ENCODE measurements at regions not wholly inside any gene's neighbourhood (a gene's known extent, or its start where the extent isn't known, plus 50 kb on each side); places are given as distances from the start of the nearest gene placed in this dataset.
"Not testable (repeated sequence)": the region's sequence is repeated elsewhere in the genome, so short reads cannot be mapped to it uniquely, and the experiment has no call there.

DNA sequence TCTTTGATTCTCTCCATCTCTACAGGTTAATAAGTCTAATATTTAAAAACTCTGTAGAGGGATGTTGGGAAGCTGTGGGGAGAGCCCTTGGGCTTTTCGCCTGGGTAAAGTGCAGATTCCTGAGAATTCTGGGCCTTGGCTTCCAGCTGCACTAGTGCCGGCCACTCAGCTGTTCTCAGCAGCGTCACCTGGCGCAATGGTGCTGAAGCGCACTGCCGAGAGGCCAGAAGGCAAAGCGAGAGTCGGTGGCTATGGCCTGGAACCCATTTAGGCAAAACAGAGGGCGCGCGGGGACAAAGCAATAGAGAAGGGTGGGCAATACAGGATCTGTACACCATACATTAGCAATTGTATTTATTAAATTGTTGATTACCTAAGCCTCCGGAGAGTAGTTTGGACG, 168.7 kb downstream of the FAM72C start:
- DNase-seq (ENCODE audit: low read depth, low spot score); in situ Hi-C loops (cut with HindIII; ENCODE audit: low pct_unique_long_range_greater_than_20kb, low sequenced_read_pairs): not testable (repeated sequence)

DNA sequence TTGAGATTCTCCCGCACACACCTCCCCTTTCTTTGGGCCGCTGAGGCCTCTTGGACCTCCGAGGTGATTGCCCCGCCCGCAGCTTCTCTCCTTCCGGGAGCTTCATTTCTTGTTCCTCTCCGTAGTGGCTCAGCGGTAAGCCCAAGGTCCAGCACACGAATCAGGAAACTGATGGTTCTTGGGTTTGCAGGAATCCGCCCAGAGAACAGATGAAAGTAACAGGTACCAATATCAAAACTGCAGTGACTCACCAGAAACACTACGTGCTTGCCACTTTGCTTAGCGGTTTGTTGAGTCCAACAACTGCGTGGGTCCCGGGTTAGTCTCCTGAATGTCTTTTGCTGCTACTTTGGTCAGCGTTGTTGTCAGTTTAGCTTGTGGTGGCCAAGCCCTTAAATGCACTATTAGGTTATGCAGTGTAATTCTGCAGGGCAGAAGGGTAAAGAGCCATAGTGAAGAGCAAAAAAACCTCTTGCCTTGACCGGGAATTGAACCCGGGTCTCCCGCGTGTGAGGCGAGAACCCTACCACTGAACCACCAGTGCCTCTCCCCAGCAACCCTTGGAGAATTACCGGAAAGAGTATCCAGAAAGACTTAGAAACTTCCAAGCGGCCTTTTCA, 172.1 kb downstream of the FAM72C start:
- in situ Hi-C loops (cut with HindIII; ENCODE audit: low pct_unique_long_range_greater_than_20kb, low sequenced_read_pairs); DNase-seq (ENCODE audit: low read depth, low spot score): not testable (repeated sequence)

DNA sequence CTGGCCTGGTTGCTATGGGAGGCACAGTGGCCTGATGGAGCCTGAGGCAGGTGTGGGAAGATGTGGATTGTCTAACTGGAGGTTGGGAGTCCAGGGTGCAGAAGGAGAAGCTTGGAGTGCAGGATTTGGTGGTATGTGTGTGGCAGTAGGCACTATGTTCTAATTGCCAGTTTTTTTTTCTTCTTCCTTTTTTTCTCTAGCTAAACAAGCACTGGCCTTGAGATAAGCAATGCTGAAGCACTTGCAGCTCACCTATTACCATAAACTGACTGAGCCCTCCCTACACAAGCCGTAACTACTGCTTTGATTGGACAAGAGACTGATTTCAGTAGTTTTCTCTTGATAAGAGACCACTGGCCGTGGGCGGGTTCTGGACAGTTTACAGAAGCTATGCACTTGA, 175.4 kb downstream of the FAM72C start:
- in situ Hi-C loops (cut with HindIII; ENCODE audit: low pct_unique_long_range_greater_than_20kb, low sequenced_read_pairs); DNase-seq (ENCODE audit: low read depth, low spot score): not testable (repeated sequence)

DNA sequence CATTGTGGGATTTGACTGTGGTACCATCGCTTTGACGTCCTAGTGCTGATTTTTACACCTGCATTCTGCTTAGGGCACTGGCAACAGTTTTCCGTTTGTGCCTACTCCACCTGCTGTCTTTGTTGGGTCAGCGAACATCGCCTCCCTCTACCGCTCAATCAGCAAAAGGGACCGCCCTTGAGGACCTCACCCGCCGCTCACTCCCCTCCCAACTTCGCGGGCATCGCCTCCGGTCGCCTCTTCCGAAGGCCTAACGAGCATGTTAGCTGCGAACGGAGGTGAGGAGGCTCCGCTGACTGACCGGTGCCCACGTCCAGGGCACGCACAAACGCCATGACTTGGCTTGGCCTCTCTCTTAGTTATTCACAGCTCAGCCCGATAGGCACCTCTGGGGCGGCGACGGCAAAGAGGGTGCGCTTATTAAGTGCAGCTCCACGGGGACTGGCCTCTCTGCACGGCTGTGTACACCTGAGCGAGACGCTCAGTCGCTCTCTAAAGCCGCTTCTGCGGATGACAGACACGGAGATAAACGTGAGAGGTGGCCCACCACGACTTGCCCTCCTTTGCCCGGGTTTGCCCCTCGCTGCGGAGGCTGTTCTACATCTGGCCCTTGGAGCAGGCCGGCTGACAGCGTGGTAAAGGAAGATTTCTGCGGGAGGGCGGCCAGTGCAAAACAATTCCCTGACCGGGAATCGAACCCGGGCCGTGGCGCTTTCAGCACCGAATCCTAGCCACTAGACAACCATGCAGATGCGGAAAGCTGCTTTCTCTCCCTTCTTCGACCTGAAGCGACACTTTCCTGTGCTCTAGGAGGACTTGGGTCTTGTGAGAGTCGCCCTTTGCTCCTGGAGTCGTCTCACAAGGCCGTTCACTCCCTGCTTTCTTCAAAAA, 179.5 kb downstream of the FAM72C start:
- in situ Hi-C loops (cut with HindIII; ENCODE audit: low pct_unique_long_range_greater_than_20kb, low sequenced_read_pairs); DNase-seq (ENCODE audit: low read depth, low spot score): not testable (repeated sequence)

DNA sequence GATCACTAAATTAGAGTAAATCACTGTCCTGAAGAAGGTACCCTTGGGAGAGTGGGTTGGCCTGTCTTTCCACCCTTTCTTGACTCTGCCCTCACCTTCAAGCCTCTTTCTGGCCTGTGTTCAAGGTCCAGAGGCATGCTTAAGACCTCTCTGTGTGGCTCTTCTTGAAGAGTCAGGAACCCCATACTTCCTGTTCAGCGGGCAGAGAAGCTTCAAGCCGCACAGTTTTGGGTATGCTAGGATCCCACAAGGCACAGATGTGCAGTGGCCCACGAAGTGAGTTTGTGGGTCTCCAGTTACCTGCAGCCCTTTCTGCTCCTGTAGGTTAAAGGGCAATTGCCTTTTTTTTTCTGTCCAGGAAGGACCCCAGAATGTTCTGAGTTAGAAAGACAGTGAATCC, 185.4 kb downstream of the FAM72C start:
- in situ Hi-C loops (cut with HindIII; ENCODE audit: low pct_unique_long_range_greater_than_20kb, low sequenced_read_pairs); DNase-seq (ENCODE audit: low read depth, low spot score): not testable (repeated sequence)

DNA sequence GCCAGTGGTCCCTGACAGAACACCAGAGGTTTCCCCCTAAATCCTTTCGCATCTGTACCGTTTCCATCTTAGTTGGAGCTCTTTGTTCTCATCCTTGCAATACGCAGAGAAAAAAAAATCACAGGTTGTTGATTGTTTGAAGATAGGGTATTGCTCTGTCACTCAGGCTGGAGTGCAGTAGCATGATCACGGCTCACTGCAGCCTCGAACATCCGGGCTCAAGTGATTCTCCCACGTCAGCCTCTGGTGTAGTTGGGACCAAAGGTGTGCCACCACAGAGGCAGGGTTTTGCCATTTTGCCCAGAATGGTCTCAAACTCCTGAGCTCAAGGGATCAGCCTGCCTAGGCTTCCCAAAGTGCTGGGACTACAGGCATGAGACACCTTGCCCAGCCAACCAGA, 185.9 kb downstream of the FAM72C start:
- in situ Hi-C loops (cut with HindIII; ENCODE audit: low pct_unique_long_range_greater_than_20kb, low sequenced_read_pairs); DNase-seq (ENCODE audit: low read depth, low spot score): not testable (repeated sequence)

DNA sequence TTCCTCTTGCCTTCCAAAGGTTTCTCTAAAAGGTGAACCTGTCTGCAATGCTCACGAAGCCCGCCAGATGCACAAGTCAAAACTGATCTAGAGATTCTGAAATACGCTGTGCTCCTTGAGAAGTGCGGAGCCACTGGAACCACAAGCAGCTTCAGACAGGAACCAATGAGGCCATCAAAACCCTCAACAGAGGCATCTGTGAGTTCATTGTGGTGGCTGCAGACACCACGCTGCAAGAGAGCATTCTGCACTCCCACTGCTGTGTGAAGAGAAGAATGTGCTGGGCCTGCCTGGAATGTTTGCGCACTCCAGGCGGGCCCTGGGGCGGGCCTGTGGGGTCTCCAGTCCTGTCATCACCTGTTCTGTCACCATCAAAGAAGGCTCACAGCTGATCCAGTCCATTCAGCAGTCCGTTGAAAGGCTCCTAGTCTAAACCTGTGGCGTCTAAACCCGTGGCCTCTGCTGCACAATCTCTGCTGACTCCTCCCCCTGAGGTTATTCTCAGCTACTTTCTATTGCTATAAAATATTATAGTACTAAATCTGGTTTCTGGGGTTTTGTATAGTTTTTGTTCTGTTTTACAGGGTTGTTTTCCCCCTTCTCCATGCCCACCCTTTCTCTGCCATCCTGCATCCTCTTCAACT, 187.4 kb downstream of the FAM72C start:
- DNase-seq (ENCODE audit: low read depth, low spot score); in situ Hi-C loops (cut with HindIII; ENCODE audit: low pct_unique_long_range_greater_than_20kb, low sequenced_read_pairs): not testable (repeated sequence)

DNA sequence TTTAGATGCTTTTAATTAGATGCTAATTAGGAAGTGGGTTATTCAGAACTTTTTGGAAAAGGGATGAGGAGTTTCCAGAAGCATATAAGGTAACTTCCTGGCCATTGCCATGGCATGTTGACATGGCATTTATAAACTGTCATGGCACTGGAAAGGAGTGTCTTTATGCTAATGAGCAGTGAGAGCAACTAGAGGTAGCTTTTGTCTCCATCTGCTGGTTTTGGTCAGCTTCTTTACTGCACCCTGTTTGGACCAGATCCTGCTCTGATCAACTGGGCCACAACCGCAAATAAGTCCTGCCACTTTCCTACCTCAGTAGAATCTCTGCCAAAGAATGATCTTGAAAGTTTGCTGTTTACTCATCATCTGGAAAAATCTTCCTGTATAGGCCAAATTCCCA, 193.6 kb downstream of the FAM72C start:
- in situ Hi-C loops (cut with HindIII; ENCODE audit: low pct_unique_long_range_greater_than_20kb, low sequenced_read_pairs); DNase-seq (ENCODE audit: low read depth, low spot score): not testable (repeated sequence)

DNA sequence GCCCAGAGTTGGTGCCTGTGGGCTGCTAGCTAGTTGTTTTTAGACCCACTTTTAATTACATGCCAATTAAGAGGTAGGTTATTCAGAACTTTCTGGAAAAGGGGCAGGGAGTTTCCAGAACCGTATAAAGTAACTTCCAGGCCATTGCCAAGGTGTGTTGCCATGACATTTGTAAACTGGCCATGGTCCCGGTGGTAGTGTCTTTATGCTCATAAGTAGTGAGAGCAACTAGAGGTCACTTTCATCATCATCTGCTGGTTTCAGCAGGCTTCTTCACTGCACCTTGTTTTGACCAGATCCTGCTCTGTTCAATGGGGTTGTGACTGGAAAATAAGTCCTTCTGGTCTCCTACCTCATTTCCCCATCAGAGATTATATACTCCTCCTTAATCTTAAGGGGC, 207.0 kb downstream of the FAM72C start:
- in situ Hi-C loops (cut with HindIII; ENCODE audit: low pct_unique_long_range_greater_than_20kb, low sequenced_read_pairs) = not testable (repeated sequence)

DNA sequence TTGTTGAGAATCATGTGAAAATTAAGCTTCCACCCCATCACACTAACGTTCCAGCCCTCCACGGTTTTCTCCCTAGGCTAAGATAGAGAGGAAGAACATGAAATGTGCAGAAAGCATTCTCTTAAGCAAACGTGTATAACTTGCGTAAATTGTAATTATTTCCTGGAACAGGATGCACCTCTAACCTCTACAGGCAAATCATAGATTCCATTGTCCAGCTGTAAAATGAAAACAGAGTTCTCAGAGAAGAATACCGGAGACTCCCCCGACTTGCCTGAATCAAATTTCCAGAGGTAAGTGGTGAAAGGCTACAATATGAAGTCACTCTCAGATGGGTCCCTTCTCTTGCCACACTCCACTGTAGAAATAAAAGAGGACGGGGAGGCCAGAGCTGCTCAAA, 211.4 kb downstream of the FAM72C start:
- DNase-seq (ENCODE audit: low read depth, low spot score); in situ Hi-C loops (cut with HindIII; ENCODE audit: low pct_unique_long_range_greater_than_20kb, low sequenced_read_pairs): not testable (repeated sequence)

More for the DNA sequence above, 207.0 kb downstream of the FAM72C start:
- not testable (repeated sequence) for DNase-seq (ENCODE audit: low read depth, low spot score)

DNA sequence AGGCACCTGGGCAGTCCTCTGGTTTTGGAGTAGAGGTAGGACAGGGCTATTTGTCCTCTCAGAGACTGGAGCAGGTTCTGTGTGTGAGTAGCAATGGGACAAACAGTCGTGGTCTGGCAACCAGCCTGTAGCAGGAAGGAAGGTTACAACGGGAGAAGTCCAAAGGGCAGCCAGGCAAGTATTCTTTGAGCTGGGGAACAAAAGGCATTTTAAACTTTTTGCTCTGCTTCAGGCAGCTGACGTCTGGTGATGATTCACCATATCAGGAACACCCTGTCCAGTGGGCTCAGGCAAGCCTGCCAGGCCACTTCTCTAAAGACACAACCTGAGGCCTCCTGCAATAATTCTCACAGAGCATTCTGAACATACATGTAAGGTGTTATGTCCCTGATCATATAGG, 215.8 kb downstream of the FAM72C start:
- in situ Hi-C loops (cut with HindIII; ENCODE audit: low pct_unique_long_range_greater_than_20kb, low sequenced_read_pairs); DNase-seq (ENCODE audit: low read depth, low spot score): not testable (repeated sequence)

DNA sequence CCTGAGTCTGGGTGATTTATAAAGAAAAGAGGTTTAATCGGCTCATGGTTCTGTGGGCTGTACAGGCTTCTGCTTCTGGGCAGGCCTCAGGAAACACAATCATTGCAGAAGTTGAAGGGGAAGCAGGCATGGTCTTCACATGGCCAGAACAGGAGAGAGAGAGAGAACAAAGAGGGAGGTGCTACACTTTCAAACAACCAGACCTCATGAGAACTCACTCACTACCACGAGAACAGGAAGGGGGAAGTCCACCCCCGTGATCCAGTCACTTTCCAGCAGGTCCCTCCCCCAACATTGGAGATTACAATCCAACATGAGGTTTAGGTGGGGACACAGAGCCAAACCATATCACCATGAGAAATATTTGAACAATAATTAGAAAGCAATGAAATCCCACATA, 222.9 kb downstream of the FAM72C start:
- in situ Hi-C loops (cut with HindIII; ENCODE audit: low pct_unique_long_range_greater_than_20kb, low sequenced_read_pairs) = no loop called here

DNA sequence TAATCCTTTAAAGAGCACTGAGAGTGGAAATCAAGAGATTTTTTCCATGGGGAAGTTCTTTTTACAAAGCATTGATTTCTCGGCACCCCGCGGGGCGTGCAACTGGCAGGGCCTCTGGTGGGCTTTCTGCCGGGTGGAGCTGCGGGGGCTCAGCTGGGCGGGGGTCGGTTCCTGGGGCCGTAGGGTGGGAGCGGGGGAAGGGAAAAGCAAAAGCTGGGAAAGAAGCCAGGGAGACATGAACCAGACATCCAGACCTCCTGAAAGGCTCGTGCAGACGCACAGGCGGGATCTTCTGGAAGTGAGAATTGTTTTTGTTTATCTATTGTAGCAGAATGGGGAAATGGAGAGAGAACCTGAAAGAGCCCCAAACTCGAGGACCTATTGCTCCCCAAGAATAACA, 235.2 kb downstream of the FAM72C start:
- in situ Hi-C loops (cut with HindIII; ENCODE audit: low pct_unique_long_range_greater_than_20kb, low sequenced_read_pairs) = no loop called here

More for the DNA sequence above, 222.9 kb downstream of the FAM72C start:
- peak; percentile 68 for DNase-seq (ENCODE audit: low read depth, low spot score)

DNA sequence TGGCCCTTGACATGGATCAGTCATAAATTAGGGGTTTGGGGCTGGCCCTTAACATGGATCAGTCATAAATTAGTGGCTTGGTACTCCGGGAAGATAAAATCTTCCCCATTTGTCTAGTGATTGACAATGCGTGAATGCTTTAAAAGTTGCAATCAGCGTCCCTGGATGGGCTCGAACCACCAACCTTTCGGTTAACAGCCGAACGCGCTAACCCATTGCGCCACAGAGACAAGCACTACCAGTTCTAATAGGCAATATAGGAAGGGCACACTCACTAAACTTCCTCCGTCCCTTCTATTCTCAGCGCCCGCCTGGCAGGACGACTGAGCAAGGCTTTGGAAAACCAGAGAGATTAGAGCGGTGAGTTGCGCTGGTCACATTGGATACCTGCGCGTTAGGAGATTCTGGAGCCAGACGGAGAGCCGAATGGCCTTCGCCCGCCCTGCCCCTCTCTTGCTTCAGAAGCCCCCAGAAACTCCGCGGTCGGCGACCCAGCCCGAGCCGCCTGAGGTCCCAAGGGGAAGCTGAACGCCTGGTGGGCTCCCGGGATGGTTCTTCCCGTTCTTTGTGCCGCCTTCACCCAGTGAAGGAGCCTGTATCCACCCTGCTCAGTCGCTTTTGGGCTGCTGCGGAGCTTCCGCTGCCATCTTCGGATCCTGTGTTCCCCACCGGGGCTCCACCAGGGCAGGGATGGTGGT, 235.9 kb downstream of the FAM72C start:
- in situ Hi-C loops (cut with HindIII; ENCODE audit: low pct_unique_long_range_greater_than_20kb, low sequenced_read_pairs) = no loop called here
- peak; percentile 95 for DNase-seq (ENCODE audit: low read depth, low spot score)

More for the DNA sequence above, 235.2 kb downstream of the FAM72C start:
- DNase-seq (ENCODE audit: low read depth, low spot score) = no peak

DNA sequence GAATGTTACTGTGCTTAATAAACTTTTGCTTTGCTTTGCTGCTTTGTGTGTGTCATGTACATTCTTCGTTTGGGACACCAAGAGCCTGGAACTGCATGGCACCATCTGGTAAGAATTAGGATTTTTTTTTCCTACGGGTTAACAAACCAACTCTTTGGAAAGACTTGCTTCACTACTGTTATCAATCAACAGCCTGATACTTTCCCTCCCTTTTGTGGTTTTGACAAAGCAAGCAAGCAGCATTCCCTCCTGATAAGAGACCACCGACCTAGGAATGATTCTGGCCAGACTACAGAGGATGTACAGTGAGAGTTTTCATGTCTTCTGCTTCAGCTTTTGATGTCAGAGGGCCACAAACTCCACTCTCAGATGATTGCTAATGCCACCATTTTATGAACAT, 237.5 kb downstream of the FAM72C start:
- DNase-seq (ENCODE audit: low read depth, low spot score); in situ Hi-C loops (cut with HindIII; ENCODE audit: low pct_unique_long_range_greater_than_20kb, low sequenced_read_pairs): not testable (repeated sequence)

DNA sequence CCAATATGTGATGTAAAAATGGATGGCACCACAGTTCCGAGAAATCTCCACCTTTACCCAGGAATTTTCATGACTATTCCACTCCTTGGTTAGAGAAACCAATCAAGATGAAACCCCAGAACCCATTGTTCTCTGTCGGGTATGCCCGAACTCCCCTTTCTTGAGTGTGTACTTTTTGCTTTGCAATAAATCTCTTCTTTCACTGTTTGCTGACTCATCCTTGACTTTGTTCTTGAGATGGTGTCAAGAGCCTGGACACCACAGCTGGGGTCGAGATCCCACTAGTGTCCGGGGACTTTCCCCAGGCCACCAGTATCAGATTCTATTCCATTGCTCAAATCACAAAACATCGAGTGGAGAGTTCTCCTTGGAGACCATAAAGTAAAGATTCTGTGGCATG, 240.9 kb downstream of the FAM72C start:
- DNase-seq (ENCODE audit: low read depth, low spot score); in situ Hi-C loops (cut with HindIII; ENCODE audit: low pct_unique_long_range_greater_than_20kb, low sequenced_read_pairs): not testable (repeated sequence)

DNA sequence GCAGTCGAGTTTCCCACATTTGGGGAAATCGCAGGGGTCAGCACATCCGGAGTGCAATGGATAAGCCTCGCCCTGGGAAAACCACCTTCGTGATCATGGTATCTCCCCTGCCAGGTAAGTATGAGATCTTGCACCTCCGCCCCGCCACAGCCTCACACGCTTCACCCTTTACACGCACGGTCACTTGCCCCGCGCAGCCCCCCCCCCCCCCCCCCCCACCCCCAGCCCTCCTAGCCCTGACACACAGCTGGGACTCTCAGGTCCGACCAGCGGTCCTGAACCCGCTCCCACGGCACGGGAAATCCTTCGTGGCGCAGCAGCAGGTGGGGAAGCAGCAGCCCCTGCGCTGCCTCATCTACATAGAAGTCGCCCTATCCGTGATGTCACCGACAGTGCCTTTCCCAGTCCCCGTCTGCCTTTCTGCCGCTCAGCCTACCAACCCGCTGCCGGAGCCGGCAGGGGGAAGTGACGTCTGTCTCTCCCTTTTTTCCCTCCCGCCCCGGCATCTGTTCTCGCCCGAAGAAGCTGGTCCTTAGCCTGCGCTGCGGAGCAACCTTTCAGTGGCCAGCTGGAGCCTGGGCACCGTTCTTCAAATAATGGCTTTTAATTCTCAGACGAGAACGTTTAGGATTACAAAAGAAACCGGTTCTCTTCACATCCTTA, 242.2 kb downstream of the FAM72C start:
- in situ Hi-C loops (cut with HindIII; ENCODE audit: low pct_unique_long_range_greater_than_20kb, low sequenced_read_pairs) = not testable (repeated sequence)
- DNase-seq (ENCODE audit: low read depth, low spot score) = peak; percentile 51
